Muscle layer of duodenum (tissue), 2 donors: ENCODE measurements at regions not wholly inside any gene's neighbourhood (a gene's known extent, or its start where the extent isn't known, plus 50 kb on each side); places are given as distances from the start of the nearest gene placed in this dataset.
"Not testable (repeated sequence)": the region's sequence is repeated elsewhere in the genome, so short reads cannot be mapped to it uniquely, and the experiment has no call there.

Source experiments
- H3K27ac ChIP-seq: one replicate; pipeline ENCODE4 v1.7.0; 2013; ENCODE audit warnings: mild to moderate bottlenecking, low read length
- H3K27me3 ChIP-seq: one replicate; pipeline ENCODE4 v1.7.0; 2013; ENCODE audit warnings: low read depth, mild to moderate bottlenecking, control low read depth, low read length
- H3K36me3 ChIP-seq, 2 donors: one replicate each; pipeline ENCODE4 v1.7.0; 2013; ENCODE audit warnings: low read length in 2 of 2, control low read depth in 1 of 2, mild to moderate bottlenecking in 1 of 2; ENCODE audit not compliant: insufficient read depth in 2 of 2, control insufficient read depth in 1 of 2
- H3K4me1 ChIP-seq, 2 donors: one replicate each; pipeline ENCODE4 v1.7.0; 2013; ENCODE audit warnings: low read length in 2 of 2, mild to moderate bottlenecking in 2 of 2, control low read depth in 1 of 2, moderate library complexity in 1 of 2; ENCODE audit not compliant: insufficient read depth in 2 of 2, control insufficient read depth in 1 of 2
- H3K4me3 ChIP-seq, 2 donors: one replicate each; pipeline ENCODE4 v1.7.0; 2013; ENCODE audit warnings: low read length in 2 of 2, low read depth in 1 of 2, mild to moderate bottlenecking in 1 of 2
- H3K9me3 ChIP-seq, 2 donors: one replicate each; pipeline ENCODE4 v1.7.0; 2013; ENCODE audit warnings: low read length in 2 of 2, control low read depth in 1 of 2, mild to moderate bottlenecking in 1 of 2; ENCODE audit not compliant: control insufficient read depth in 1 of 2
- donor health status: healthy.

- no peaks in the 10 kb centered on the region for H3K4me1 ChIP-seq
These were observed 1137.3 kb upstream of the ADGRB3 start for GRCh38 chr6:67497749-67498148.

GRCh38 chr6:67496191-67496590, 1138.9 kb upstream of the ADGRB3 start:
- H3K4me3 ChIP-seq: no peak overlapping the region
- no peaks in the 10 kb centered on the region for H3K27me3 ChIP-seq
- H3K36me3 ChIP-seq: no peaks in the 10 kb centered on the region
- H3K27ac ChIP-seq: no peak overlapping the region
- H3K9me3 ChIP-seq: no peaks in the 10 kb centered on the region
- no peaks in the 10 kb centered on the region for H3K4me1 ChIP-seq

More at GRCh38 chr6:67497749-67498148, 1137.3 kb upstream of the ADGRB3 start:
- H3K9me3 ChIP-seq: no peaks in the 10 kb centered on the region
- no peak overlapping the region for H3K27ac ChIP-seq
- no peak overlapping the region for H3K4me3 ChIP-seq
- H3K36me3 ChIP-seq: no peaks in the 10 kb centered on the region
- H3K27me3 ChIP-seq: no peaks in the 10 kb centered on the region

GRCh38 chr6:67493682-67494081, 1141.4 kb upstream of the ADGRB3 start:
- no peaks in the 10 kb centered on the region for H3K4me1 ChIP-seq
- H3K27me3 ChIP-seq: no peaks in the 10 kb centered on the region
- H3K36me3 ChIP-seq: no peaks in the 10 kb centered on the region
- H3K4me3 ChIP-seq: no peak overlapping the region
- peaks cover 0 to 3% of the 10 kb centered on the region in 2 donors for H3K9me3 ChIP-seq
- H3K27ac ChIP-seq: no peak overlapping the region

GRCh38 chr6:67475700-67476099, 1159.4 kb upstream of the ADGRB3 start:
- H3K9me3 ChIP-seq: no peaks in the 10 kb centered on the region
- H3K27ac ChIP-seq: no peak overlapping the region
- H3K36me3 ChIP-seq: no peaks in the 10 kb centered on the region
- H3K27me3 ChIP-seq: no peaks in the 10 kb centered on the region
- no peaks in the 10 kb centered on the region for H3K4me1 ChIP-seq
- no peak overlapping the region for H3K4me3 ChIP-seq

GRCh38 chr6:67467341-67467740, 1167.7 kb upstream of the ADGRB3 start:
- Histone ChIP-seq H3K4me1 (no peaks in the 10 kb centered on the region), H3K4me3 (no peak overlapping the region), H3K36me3 (no peaks in the 10 kb centered on the region), H3K27me3 (no peaks in the 10 kb centered on the region), H3K27ac (no peak overlapping the region), H3K9me3 (peaks cover 0 to 3% of the 10 kb centered on the region in 2 donors)

GRCh38 chr6:67462725-67463124, 1172.4 kb upstream of the ADGRB3 start:
- not testable (repeated sequence) for H3K4me1 ChIP-seq, H3K27ac ChIP-seq, H3K9me3 ChIP-seq, H3K27me3 ChIP-seq, H3K4me3 ChIP-seq, H3K36me3 ChIP-seq

GRCh38 chr6:67459556-67459955, 1175.5 kb upstream of the ADGRB3 start:
- Histone ChIP-seq H3K4me3 (no peak overlapping the region), H3K9me3 (peaks cover 0 to 10% of the 10 kb centered on the region in 2 donors), H3K4me1 (no peaks in the 10 kb centered on the region), H3K27me3 (no peaks in the 10 kb centered on the region), H3K27ac (no peak overlapping the region), H3K36me3 (no peaks in the 10 kb centered on the region)

GRCh38 chr6:67458265-67458664, 1176.8 kb upstream of the ADGRB3 start:
- Histone ChIP-seq H3K4me1 (no peaks in the 10 kb centered on the region), H3K9me3 (peaks cover 0 to 10% of the 10 kb centered on the region in 2 donors), H3K27me3 (no peaks in the 10 kb centered on the region), H3K4me3 (no peak overlapping the region), H3K36me3 (no peaks in the 10 kb centered on the region), H3K27ac (no peak overlapping the region)

- Histone ChIP-seq H3K36me3 (no peaks in the 10 kb centered on the region), H3K27me3 (no peaks in the 10 kb centered on the region), H3K9me3 (no peaks in the 10 kb centered on the region)
These were observed 1183.2 kb upstream of the ADGRB3 start for GRCh38 chr6:67451874-67452273.

GRCh38 chr6:67450641-67451040, 1184.4 kb upstream of the ADGRB3 start:
- Histone ChIP-seq H3K9me3 (no peaks in the 10 kb centered on the region), H3K27ac (no peak overlapping the region), H3K4me1 (no peaks in the 10 kb centered on the region), H3K36me3 (no peaks in the 10 kb centered on the region), H3K27me3 (no peaks in the 10 kb centered on the region), H3K4me3 (no peak overlapping the region)

More at GRCh38 chr6:67451874-67452273, 1183.2 kb upstream of the ADGRB3 start:
- Histone ChIP-seq H3K4me3 (no peak overlapping the region), H3K27ac (no peak overlapping the region), H3K4me1 (no peaks in the 10 kb centered on the region)

- no peaks in the 10 kb centered on the region for H3K36me3 ChIP-seq
- no peaks in the 10 kb centered on the region for H3K4me1 ChIP-seq
These were observed 1185.5 kb upstream of the ADGRB3 start for GRCh38 chr6:67449602-67450001.

GRCh38 chr6:67433124-67433523, 1202.0 kb upstream of the ADGRB3 start:
- Histone ChIP-seq H3K9me3 (no peaks in the 10 kb centered on the region), H3K4me1 (no peaks in the 10 kb centered on the region), H3K27me3 (no peaks in the 10 kb centered on the region), H3K27ac (no peak overlapping the region), H3K4me3 (no peak overlapping the region), H3K36me3 (no peaks in the 10 kb centered on the region)

More at GRCh38 chr6:67449602-67450001, 1185.5 kb upstream of the ADGRB3 start:
- H3K27ac ChIP-seq: no peak overlapping the region
- H3K4me3 ChIP-seq: no peak overlapping the region
- no peaks in the 10 kb centered on the region for H3K27me3 ChIP-seq
- no peaks in the 10 kb centered on the region for H3K9me3 ChIP-seq
